GM19397 (cell line): ENCODE measurements at regions not wholly inside any gene's neighbourhood (a gene's known extent, or its start where the extent isn't known, plus 50 kb on each side); places are given as distances from the start of the nearest gene placed in this dataset.

ENCODE experiments used
- ATAC-seq: cut with Tn5 transposase; IDR thresholded peaks from one replicate; pipeline ENCODE4 v1.9.1; 2021; ENCODE audit warnings: mild to moderate bottlenecking, moderate library complexity; ENCODE audit not compliant: unreplicated experiment

DNA sequence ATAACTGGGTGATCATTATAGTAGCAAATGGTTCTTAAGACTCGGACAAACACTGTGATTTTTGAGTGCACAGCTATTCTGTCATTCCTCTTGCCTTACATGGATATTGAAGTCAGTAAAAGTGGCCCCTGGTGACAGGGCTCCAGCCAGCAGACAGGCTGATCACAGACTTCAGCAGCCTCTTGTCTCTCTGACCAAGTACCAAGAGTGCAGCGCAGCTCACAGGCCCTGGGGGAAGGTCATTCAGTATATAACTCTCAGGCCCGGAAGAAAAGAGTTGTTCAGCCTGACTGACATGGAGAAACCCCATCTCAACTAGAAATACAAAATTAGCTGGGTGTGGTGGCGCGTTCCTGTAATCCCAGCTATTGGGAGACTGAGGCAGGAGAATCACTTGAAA lies 202.6 kb downstream of the HRH4 start:
- no peak for ATAC-seq

DNA sequence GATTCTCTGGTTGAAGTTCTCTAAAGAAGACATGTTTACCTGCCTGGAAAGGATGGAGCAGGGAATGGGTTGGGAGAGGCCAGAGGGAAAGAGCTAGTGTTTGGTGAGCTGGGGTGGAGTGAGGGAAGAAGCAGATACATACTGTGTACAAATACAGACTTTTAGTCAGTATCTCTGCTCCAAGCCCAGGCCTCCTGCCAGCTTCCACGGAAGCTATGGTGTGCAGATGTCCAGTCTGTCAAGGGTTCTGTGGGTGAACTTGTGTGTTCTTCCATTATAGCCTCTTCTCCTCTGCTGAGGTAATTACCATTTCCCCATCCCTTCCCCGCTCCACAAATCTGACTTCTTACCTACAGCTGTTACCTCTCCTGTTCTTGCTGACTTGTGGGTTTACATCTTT lies 208.6 kb downstream of the HRH4 start:
- ATAC-seq, result no peak

DNA sequence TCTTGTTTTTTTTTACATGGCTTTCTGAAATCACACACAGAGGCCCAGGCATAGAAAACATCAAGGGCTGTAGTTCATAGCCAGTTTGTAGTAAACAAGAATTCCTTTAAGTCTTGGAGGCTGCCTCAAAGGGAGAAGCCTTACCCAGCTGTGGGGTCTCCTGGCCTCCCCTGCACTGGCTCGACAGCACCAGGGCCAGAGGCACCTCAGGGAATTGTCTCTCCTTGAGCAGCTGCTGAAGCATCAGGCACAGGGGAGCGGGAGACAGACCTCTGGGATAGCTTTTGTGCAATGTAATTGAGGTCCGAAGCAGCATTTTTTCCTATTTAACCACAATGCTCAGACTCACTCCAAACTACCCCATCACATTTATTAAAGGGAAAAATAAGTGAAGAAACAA lies 209.1 kb downstream of the HRH4 start:
- ATAC-seq, result no peak

DNA sequence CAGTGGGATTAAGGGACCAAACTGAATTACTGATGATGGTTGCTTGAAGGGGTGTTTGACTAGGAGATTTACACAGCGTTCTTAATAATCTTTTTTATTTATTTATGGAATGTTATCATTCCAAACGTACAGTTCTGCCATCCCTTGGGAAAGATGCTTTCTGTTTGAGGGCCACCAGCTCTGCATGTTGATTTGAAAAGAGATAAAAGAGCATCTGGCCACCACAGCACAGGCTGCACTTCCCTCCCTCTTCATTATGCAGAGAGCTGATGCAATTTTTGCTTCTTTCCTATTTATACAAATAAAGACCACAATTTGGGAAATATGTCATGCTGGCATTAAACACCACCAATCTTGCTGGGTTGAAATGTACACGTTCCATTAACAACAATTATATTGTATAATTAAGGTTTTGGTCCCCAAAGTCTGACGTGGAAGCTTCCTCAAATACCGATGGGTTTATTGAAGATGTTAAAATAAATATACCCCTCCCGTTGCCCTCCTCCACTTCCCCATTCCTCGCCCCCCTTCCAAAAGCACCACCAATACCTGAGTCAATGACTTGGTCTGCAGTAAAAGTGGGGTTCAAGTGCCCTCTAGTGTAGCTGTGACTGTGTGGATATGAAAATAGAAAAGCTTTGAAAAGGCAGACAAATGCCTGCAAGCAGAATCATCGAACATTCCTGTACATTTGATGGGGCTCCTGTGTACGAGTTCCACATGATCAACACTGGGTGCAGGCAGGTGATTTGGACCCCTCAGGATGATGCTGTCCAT lies 211.9 kb downstream of the HRH4 start:
- no peak for ATAC-seq

DNA sequence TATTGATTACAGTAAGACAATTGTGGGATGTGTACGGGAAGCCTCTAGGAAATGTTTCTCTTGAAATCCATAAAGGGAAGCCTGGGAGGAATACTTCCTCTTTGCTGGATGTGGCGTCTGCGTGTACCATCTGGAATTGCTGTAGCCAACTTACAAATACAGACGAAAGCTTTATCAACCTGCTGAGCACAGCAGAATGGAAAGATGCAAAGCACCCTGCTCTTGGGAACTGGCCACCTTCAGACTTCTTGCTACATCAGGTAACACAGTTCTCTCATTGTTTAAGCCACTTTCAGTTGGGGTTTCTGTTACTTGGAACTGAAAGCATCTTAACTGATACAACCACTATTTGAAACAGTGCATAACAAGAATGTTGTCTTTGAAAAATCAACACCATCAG lies 213.8 kb downstream of the HRH4 start:
- ATAC-seq, result no peak

DNA sequence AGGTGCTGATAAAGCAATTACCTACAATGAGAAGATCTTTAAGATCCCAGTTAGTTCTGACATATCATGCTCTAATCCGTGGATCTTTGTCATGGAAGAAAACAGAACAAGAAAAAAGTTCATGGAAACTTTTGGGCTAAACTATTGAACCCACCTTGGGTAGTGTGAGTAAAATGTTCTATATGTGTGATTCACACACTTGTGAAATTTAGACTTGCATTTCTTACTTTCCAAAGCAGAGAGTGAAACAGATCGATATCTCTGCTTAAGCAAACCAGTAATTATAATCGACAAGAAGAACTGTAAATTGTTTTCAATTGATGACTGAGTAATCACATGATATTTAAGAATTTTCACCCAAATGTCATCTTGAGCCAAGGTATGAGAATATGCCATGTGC lies 214.2 kb downstream of the HRH4 start:
- ATAC-seq, result no peak

DNA sequence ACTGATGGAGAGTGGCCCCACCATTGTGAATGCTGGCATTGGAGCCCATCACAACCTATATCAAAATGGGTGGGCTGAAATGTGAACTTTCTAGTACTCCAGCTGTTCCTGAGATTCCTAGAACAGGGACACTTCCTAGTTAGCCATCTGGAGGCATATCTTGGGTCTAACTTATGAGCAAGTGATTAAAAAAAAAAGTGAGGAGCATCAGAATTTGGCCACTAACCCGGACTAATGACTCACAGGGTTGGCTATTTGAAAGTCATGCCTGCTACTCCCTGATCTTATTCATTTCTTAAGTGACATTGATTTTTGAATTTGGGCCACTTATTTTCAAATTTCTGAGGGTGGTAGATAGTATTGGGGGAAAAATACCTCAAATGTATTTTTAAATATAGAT lies 216.6 kb downstream of the HRH4 start:
- ATAC-seq, result no peak

DNA sequence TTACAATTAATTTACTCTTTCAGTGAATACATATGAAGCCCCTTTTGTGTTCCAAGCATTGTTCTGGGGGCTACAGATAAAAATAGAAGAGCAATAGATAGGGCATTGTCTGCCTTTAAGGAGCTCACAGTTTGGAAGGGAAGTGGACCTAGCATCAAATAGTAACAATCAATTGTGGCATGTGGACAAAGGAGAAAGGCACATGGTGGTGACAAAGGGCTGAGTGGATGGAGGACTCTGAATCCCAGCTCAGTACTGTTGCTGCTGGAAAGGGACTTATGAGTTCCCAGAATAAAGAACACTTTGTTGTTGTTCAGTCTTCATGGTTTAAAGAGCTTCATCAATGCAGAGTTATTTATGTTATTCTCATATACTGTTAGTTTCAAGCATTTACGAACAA lies 217.7 kb downstream of the HRH4 start:
- ATAC-seq, result no peak

DNA sequence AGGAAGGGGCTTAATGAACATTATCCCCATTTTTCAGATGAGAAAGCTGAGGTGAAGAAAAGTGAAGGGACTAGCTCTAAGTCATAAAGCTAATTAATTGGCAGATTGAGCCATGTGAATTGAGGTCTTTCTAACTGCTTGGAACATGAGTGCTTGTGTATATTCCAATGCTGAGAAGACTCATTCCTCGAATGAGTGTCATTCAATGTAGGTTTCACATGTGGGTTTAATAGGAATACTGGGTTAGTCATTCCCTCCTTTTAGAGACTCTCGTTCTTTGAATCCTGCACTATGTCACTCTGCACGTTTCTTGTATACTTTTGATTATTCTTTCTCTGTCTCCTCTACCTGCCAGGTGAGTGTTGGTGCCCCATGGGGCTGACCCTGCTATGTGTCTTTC lies 218.2 kb downstream of the HRH4 start:
- ATAC-seq, result no peak

DNA sequence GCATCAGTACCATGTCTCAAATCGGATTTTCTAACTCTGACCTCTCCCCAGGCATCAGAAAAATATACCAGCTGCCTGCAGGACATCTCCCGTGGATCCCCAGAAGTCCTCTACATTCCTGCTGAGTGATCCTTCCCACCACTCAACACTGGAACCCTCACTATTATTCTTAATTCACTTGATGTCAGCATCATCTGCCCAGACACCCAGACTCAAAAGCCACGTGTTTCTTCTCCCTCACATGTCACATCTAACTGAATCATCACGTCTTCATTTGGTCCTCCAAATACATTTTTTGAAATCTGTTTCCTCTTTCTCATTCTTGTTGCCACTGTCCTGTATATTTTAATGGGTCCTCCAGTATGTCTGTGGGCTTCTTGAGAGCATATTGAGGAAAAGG lies 218.6 kb downstream of the HRH4 start:
- no peak for ATAC-seq

DNA sequence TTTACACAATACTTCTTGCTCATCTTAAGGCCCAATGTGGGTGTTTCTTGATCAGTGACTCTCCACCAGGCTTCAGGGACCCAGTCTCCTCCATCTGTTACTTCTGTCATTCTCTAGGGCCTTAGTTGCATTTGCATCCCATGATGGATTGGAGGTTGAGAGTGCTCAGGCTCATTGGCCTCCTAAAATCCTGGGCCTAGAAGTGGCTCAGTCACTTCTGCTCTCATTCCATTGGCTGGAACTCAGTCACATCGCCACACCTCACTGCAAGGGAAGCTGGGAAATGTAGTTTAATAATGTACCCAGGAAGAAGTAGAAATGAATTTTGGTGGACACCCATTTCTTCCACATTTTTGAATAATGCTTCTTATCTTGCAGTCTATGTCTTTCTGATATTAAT lies 223.5 kb downstream of the HRH4 start:
- no peak for ATAC-seq

DNA sequence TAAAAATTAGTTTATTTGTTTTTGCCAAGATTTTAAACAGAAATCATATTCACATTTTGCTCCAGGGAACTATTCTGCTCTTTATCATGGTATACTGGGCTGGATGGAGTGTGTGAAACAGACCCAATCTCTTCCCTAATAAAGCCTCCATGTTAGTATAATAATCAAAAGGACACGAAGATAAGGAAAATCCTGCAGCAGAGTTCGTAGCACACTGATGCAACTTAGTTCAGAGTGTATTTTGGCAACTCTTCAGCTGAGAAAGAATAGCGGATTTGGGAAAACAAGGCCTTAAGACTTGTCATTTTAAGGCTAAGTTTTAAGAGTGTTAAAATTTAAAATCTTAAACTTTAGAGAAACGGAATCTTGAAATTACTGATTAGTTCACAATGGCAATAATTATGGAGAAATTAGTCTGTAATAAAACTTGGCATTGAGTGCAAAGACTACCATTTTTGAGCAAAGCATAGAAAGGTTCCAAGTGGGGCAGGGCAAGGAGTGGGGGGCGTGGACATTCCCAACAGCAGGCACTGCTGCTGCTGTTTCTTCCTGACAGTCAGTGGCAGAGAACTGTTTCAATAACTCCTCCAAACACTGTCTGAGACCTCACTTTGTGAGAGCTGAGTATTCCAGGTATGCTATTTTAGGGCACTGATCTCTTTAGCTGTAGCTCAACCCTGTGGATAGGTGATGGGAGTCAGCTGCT lies 225.0 kb downstream of the HRH4 start:
- no peak for ATAC-seq

DNA sequence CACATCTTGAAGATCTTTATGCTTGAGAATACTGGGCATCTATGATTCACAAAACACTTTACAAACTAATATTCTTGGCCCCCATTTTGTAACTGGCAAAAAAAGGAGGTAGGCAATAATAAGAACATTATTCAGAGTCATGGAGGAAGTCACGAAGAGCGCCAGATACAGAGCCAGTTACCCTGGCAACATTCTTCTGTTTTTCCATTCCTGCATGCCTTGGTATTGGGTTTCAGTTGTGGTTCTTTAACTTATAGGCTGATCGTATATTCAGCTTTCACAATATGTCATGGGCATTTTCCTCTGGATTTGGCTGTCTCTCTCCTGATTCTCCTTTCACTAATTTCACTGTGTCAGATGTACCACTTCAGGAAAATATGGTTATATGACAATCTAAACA lies 234.7 kb downstream of the HRH4 start:
- ATAC-seq, result no peak

DNA sequence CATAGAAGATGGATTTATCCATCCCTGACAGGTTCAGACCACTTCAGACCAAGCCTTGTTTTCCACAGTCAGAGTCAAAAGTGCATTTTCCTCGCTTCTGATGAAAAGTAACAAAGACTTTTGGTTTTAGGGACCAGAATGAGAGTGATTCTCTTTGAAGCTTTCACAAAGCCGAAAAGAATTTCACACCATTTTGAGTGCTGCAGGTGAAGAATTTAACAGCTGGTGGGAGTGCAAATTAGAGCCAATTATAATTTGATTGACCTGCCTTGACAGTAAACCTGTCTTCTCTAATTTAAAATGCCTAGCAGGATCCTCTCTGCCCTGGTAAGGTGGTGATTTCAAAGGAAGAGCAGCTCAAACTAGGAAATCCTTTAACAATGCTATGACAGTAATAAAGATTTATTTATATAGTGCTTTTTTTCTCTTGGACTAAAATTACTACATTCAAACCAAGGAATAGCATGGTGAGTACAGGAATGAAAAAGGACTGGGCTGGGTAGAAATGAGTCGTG lies 241.6 kb downstream of the HRH4 start:
- ATAC-seq, result no peak

DNA sequence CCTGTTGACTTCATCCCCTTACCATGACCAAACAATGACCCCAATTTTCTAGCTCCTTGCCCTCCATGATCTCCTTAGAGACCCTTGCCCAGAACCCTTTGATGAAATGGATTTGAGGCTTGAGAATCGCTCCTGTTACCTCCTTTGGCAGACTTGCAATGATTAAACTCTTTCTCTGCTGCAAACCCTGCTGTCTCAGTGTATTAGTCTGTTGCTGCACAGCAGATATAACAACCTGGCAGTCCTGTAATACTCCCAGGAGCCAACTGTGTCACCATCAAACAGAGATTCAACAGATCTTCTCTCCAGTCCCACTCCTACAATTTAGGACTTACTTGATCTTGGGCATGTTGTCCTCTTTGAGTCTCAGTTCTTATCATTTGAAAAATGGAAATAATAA lies 242.9 kb downstream of the HRH4 start:
- ATAC-seq, result no peak

DNA sequence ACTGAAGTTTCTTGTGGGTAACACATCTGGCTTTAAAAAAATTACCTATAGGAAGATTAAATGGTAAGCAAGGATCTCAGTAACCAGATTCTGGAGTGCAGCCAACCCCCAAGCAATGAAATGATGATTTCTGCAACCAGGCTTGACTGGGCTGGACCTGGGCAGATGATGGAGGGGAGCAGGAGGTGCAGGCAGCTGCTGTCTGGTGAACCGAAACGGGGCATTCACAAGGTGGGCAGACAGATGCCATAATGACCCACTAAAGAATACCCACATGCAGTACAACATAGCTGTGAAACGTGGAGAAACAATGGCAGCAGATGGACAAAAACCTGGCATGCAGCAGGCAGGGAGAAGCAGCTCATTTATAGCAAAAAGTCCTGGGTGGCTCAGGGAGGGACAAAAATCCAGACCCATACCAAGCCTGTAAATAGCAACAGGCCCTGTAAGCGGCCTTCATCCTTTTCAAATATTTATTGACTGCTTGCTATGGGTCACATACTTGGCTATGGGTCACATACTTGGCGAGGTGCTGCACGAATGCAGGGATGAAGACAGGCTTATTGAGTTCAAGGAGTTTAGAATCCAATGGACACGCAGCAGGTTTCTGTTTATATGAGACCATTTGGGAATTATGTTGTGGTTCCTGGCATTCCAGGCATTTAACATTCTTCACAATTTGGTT lies 244.7 kb downstream of the HRH4 start:
- no peak for ATAC-seq

DNA sequence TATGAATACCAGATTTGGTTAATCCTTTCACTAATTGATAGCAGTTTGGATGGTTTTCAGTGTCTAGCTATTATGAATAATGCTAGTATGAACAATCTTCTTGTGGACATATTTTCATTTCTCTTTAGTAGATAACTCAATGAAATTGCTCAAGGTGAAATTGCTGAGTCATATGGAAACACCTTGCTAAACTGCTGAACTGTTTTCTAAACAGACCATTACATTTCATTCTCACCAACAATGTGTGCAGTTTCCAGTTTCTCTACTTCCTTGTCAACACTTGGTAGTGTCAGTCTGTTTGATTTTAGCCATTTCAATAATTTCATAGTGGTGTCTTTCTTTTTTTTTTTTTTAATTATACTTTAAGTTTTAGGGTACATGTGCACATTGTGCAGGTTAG lies 250.0 kb downstream of the HRH4 start:
- ATAC-seq, result no peak

DNA sequence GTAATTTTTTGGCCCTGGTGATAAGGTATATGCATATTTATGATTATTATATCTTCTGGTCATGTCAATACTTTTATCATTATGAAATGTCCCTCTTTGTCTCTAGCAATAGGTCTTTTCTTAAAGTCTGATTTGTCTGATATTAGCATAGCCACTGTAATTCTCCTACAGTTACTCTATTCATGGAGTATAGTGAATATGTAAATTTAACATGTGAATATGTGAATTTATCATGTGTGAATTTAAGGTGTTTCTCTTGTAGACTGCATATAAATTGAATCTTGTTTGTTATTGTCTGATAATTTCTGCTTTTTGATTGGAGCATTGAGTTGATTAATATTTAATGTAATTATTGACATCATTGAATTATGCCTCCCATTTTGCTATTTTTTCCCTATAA lies 259.4 kb downstream of the HRH4 start:
- no peak for ATAC-seq

DNA sequence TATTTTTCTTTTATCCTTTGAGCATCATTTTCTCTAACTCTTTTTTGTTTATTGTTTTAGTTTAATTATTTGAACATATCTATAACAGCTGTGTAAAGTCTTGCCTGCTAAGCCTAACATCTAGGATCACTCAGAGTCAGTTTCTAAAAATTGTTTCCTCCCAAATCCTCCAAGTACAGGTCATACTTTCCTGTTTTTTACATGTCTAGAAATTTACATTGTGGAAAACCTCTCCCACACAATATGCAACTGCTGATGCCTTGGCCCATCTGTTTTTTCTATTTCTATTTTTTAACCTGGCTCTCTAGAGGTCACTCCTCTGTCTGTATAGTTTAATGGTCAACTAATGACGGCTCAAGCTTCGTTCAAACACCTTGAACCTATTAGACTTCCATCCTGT lies 261.0 kb downstream of the HRH4 start:
- no peak for ATAC-seq

DNA sequence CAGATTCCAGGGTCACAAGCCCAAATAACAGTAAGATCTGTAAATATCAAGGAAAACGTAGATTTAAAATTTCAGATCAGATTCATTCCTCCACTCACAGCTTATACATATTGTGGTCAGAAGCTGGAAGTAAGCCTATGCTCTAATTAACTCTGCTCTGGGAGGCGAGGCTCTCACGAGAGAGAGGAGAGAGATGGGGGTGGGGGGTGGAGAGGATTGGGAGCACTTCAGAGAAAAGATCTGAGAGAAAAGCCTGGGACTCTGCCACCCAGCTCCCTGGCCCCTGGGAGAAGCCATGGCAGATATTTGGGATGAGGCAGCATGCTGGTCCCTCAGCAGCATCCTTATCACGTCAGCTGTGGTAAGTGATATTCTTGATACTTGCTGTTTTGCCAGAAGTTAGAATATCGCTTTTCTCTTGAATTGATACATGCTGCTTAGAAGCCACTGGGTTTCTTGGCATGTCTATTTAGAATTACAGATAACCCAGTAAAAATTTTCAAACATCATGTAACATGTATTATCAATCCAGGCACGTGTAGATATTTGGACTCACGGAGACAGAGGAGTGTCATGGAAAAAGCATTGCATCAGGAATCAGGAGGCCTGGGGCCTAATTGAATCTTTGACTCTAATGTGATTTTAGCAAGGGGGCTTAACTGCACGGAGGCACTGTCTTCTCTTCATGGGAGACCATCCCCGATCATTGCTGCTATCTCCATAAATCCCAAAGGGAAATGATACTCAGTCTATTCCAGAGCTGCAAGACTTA lies 265.4 kb downstream of the HRH4 start:
- ATAC-seq, result no peak
